ENCODE measurements at regions not wholly inside any gene's neighbourhood (a gene's known extent, or its start where the extent isn't known, plus 50 kb on each side); places are given as distances from the start of the nearest gene placed in this dataset.

GRCh38 chr2:217026569-217026968 lies 166.7 kb upstream of the TNP1 start:
- TF ChIP-seq POLR2AphosphoS5 (IDR thresholded peaks at IDR 0.05; ENCODE audit: borderline replicate concordance, low read depth, low read length) (no peak), EZH2 (IDR thresholded peaks at IDR 0.05) (no peak), FOXP2 (optimal IDR thresholded peaks at IDR 0.05; ENCODE audit: control extremely low read depth, extremely low read length, insufficient read depth) (no peak)

All from SK-N-MC (cell line).